DOHH2 (cell line): ENCODE measurements at regions not wholly inside any gene's neighbourhood (a gene's known extent, or its start where the extent isn't known, plus 50 kb on each side); places are given as distances from the start of the nearest gene placed in this dataset.

Source experiments
- EZH2phosphoT487 ChIP-seq: fragments of 200-600 bp; sonication (generic); IDR thresholded peaks from 2 replicates; pipeline ENCODE4 v1.6.1; 2017; ENCODE audit warnings: borderline replicate concordance, mild to moderate bottlenecking, antibody characterized with exemption, low read length, moderate library complexity, mixed read lengths
- TF ChIP-seq, protein P1 (sequence below): fragments of 200-600 bp; sonication (generic); IDR thresholded peaks from one replicate; pipeline ENCODE4 v1.5.1; 2014; ENCODE audit warnings: antibody characterized with exemption, mild to moderate bottlenecking, low read depth, low read length; ENCODE audit not compliant: poor library complexity, severe bottlenecking

GRCh38 chr5:97846643-97847042 lies 663.6 kb upstream of the RIOK2 start:
- TF ChIP-seq, protein P1, sequence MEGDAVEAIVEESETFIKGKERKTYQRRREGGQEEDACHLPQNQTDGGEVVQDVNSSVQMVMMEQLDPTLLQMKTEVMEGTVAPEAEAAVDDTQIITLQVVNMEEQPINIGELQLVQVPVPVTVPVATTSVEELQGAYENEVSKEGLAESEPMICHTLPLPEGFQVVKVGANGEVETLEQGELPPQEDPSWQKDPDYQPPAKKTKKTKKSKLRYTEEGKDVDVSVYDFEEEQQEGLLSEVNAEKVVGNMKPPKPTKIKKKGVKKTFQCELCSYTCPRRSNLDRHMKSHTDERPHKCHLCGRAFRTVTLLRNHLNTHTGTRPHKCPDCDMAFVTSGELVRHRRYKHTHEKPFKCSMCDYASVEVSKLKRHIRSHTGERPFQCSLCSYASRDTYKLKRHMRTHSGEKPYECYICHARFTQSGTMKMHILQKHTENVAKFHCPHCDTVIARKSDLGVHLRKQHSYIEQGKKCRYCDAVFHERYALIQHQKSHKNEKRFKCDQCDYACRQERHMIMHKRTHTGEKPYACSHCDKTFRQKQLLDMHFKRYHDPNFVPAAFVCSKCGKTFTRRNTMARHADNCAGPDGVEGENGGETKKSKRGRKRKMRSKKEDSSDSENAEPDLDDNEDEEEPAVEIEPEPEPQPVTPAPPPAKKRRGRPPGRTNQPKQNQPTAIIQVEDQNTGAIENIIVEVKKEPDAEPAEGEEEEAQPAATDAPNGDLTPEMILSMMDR = no peak
- no peak for TF ChIP-seq EZH2phosphoT487
